ENCODE measurements at regions not wholly inside any gene's neighbourhood (a gene's known extent, or its start where the extent isn't known, plus 50 kb on each side); places are given as distances from the start of the nearest gene placed in this dataset.
"Not testable (repeated sequence)": the region's sequence is repeated elsewhere in the genome, so short reads cannot be mapped to it uniquely, and the experiment has no call there.

DNA sequence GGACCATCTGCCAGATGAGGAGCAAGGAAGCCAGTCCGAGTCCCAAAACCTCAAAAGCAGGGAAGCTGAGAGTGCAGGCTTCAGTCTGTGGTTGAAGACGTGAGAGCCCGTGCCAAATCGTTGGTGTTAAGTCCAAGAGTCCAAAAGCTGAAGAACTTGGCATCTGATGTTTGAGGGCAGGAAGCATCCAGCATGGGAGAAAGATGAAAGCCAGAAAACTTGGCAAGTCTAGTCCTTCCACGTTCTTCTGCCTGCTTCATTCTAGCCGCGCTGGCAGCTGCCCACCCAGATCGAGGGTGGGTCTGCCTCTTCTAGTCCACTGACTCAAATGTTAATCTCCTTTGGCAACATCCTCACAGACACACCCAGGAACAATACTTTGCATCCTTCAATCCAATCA lies 293.8 kb downstream of the RDH14 start:
- H3K4me1 ChIP-seq (replicated peaks in 1 of 4; ENCODE audit: control insufficient read depth in 3 of 4, insufficient read depth in 4 of 4, low read length in 3 of 4); H2BK15ac ChIP-seq (ENCODE audit: low read length); H2AK5ac ChIP-seq (ENCODE audit: low read depth, low read length); H3K79me1 ChIP-seq (ENCODE audit: low read depth, low read length); H3K14ac ChIP-seq (ENCODE audit: insufficient read length); H3K9me3 ChIP-seq (ENCODE audit: insufficient read depth in 2 of 2, low read depth in 1 of 2, low read length in 1 of 2); POLR2A ChIA-PET (ENCODE audit: partially characterized antibody); H3K23ac ChIP-seq (ENCODE audit: insufficient read length); H3K79me2 ChIP-seq (ENCODE audit: control insufficient read depth in 1 of 2, insufficient read depth in 2 of 2, low read length in 2 of 2); H3K27me3 ChIP-seq (replicated peaks in 1 of 4; ENCODE audit: control insufficient read depth in 3 of 4, extremely low read depth in 1 of 4, insufficient read depth in 3 of 4, low read length in 3 of 4); H4K5ac ChIP-seq (ENCODE audit: insufficient read length, low read depth, low read length); H4K8ac ChIP-seq (ENCODE audit: extremely low read depth, insufficient read depth, low read length); H3K4me3 ChIP-seq (ENCODE audit: extremely low read depth in 1 of 4, insufficient read depth in 2 of 4, low read depth in 3 of 4, low read length in 4 of 4); H3K9ac ChIP-seq (replicated peaks in 1 of 4; ENCODE audit: extremely low read depth in 1 of 4, low read depth in 3 of 4, low read length in 3 of 4); H3K36me3 ChIP-seq (ENCODE audit: control insufficient read depth in 2 of 4, insufficient read depth in 4 of 4, low read length in 3 of 4); H2BK12ac ChIP-seq (ENCODE audit: low read depth, low read length); H2BK120ac ChIP-seq (replicated peaks; ENCODE audit: low read depth, low read length); H2BK5ac ChIP-seq (ENCODE audit: low read depth, low read length); H3K27ac ChIP-seq (ENCODE audit: low read depth, low read length); FAIRE-seq; DNase-seq (ENCODE audit: low read depth in 1 of 2, low spot score in 2 of 2); H3K4me2 ChIP-seq (ENCODE audit: insufficient read depth in 1 of 2, low read depth in 2 of 2, low read length in 2 of 2); H3K56ac ChIP-seq (replicated peaks; ENCODE audit: insufficient read length, low read depth, low read length); H3K18ac ChIP-seq (ENCODE audit: extremely low read depth, low read length); H3K23me2 ChIP-seq (ENCODE audit: low read depth, low read length); H4K20me1 ChIP-seq (replicated peaks in 1 of 2; ENCODE audit: control insufficient read depth in 1 of 2, insufficient read depth in 2 of 2, low read length in 2 of 2); H2BK20ac ChIP-seq (ENCODE audit: low read length); H2AFZ ChIP-seq (ENCODE audit: low read length); H3K4ac ChIP-seq (replicated peaks; ENCODE audit: insufficient read length, low read depth, low read length): not testable (repeated sequence)
- CTCF ChIA-PET (ENCODE audit: partially characterized antibody), result interaction anchor here (0.7 to 3.9 kb wide), 16 partner anchors 12 to 1185 kb away, joined by 3 to 45 read pairs (median 6); no protein-coding TSS in a partner anchor
- H4K91ac ChIP-seq (replicated peaks; ENCODE audit: insufficient read length, low read length), result peak overlapping the region; percentile 31
- WGBS, 2 experiments (ENCODE audit: extremely low coverage in 1 of 2, insufficient coverage in 1 of 2, insufficient read length in 1 of 2, insufficient replicate concordance in 2 of 2, low coverage in 1 of 2, low lambda C conversion rate in 2 of 2, missing lambda C conversion rate in 1 of 2), result 91% methylated on average over 8 of the region's 8 CpGs; no CpG with 5 or more reads in 1 of the 2 experiments
